ENCODE measurements at regions not wholly inside any gene's neighbourhood (a gene's known extent, or its start where the extent isn't known, plus 50 kb on each side); places are given as distances from the start of the nearest gene placed in this dataset.

DNA sequence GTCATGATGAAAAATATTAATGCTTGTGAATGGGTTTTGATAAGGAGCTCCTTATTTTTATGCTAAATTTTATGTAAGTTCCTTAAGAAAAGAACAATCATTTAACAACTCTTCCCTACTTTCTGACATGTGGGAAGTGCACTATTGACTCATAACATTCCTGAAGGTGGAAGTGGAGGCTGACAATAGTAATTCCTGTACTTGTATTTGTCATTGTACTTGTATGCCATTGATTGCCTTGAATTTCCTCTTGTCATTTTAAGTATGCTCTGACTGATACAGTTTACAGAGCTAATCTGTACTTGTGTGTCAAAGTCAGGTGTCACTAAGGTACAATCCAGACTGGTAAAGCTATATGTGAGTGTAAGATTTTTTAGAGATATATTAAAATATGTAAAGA, 440.0 kb downstream of the SLC16A7 start:
- TF ChIP-seq, protein P1, sequence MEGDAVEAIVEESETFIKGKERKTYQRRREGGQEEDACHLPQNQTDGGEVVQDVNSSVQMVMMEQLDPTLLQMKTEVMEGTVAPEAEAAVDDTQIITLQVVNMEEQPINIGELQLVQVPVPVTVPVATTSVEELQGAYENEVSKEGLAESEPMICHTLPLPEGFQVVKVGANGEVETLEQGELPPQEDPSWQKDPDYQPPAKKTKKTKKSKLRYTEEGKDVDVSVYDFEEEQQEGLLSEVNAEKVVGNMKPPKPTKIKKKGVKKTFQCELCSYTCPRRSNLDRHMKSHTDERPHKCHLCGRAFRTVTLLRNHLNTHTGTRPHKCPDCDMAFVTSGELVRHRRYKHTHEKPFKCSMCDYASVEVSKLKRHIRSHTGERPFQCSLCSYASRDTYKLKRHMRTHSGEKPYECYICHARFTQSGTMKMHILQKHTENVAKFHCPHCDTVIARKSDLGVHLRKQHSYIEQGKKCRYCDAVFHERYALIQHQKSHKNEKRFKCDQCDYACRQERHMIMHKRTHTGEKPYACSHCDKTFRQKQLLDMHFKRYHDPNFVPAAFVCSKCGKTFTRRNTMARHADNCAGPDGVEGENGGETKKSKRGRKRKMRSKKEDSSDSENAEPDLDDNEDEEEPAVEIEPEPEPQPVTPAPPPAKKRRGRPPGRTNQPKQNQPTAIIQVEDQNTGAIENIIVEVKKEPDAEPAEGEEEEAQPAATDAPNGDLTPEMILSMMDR (IDR thresholded peaks at IDR 0.05; ENCODE audit: low read depth, low read length, poor library complexity, severe bottlenecking) = no peak
- no peak for TF ChIP-seq EZH2phosphoT487 (IDR thresholded peaks at IDR 0.05; ENCODE audit: borderline replicate concordance, low read length)

Measured in DOHH2 (cell line).